Caki2 (cell line): ENCODE measurements at regions not wholly inside any gene's neighbourhood (a gene's known extent, or its start where the extent isn't known, plus 50 kb on each side); places are given as distances from the start of the nearest gene placed in this dataset.
A peak's percentile ranks its signal among the peaks of the same experiment; 100 is the strongest.
"Not testable (repeated sequence)": the region's sequence is repeated elsewhere in the genome, so short reads cannot be mapped to it uniquely, and the experiment has no call there.

ENCODE experiments used
- DNase-seq: peaks from one replicate; pipeline ENCODE4 v3.0.0-alpha.2; 2015; ENCODE audit warnings: low read depth
- in situ Hi-C: cut with HindIII; loops from 2 replicates; pipeline ENCODE4 v1.10.0; 2016; ENCODE audit warnings: low sequenced_read_pairs, low pct_unique_long_range_greater_than_20kb, mixed read lengths

DNA sequence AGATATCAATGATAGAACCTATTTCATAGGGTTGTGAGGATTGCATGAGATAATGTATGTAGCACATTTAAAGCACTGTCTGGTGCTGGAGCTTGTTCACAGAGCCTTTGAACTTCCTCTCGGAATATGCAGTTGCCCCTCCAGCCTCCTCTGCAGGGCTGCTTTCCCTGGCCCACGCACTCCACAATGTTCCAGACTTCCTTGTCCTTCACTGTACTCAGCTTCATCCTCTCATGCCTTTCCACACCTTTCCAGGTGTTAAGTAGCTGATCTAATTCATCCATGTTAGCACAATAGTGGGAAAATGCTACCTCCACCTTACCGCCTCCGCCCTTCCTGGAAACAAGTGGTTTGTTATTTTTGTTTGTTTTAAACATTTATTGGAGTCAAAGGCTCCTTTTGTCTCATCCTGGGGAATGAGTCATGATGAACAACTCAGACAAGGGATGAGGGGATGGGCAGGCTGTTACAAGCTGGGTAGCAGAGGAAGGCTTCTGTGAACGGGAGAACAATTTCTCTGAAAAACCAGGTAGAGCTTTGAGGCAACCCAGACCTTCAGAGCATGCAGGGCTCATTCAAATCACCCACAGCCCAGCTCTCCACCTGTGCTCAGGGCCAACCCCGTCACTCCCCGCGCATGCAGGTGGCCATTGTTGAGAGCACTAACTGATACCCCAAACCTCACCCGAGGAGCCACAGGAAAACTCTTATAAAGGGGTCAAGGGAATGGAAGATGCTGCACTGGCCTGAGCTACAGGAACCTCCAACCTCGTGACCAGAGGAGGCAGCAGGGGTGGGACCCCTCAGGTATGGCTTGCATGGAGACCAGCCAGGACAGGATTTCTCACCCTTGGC is 84.9 kb upstream of the TBL1X start:
- in situ Hi-C loops, result no loop called here
- peak; percentile 58 for DNase-seq

DNA sequence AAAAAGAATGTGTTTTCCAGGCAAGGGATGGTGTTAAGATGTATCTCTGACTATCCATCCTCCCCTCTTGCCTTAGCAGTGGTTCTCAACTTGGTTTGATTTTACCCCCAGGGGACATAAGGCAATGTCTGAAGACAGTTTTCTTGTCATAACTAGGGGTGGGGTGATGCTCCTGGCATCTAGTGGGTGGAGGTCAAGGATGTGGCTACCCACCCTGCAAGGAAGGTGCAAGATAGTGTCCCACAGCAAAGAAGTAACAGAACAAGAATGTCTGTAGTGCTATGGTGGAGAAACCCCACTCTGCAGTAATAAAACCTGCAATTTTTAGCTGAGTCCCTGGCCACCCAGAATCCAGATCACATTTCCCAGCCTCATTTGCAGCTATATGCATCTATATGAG is 81.2 kb upstream of the TBL1X start:
- no peak for DNase-seq
- in situ Hi-C loops, result no loop called here

- DNase-seq, result no peak
- in situ Hi-C loops, result no loop called here
Observed at GRCh38 chrX:9388450-9388849, 76.4 kb upstream of the TBL1X start.

- DNase-seq, result no peak
- in situ Hi-C loops, result no loop called here
Observed at GRCh38 chrX:9390121-9390520, 74.7 kb upstream of the TBL1X start.

GRCh38 chrX:9390693-9391368 is 74.0 kb upstream of the TBL1X start:
- in situ Hi-C loops, result no loop called here
- no peak for DNase-seq

GRCh38 chrX:9392445-9392844 is 72.4 kb upstream of the TBL1X start:
- in situ Hi-C loops, result no loop called here
- no peak for DNase-seq

- no peak for DNase-seq
- in situ Hi-C loops, result no loop called here
Observed at GRCh38 chrX:9393571-9393970, 71.3 kb upstream of the TBL1X start.

- in situ Hi-C loops, result no loop called here
- no peak for DNase-seq
Observed at GRCh38 chrX:9394212-9394611, 70.6 kb upstream of the TBL1X start.

GRCh38 chrX:9396930-9397329 is 67.9 kb upstream of the TBL1X start:
- peak; percentile 80 for DNase-seq
- in situ Hi-C loops, result no loop called here

DNA sequence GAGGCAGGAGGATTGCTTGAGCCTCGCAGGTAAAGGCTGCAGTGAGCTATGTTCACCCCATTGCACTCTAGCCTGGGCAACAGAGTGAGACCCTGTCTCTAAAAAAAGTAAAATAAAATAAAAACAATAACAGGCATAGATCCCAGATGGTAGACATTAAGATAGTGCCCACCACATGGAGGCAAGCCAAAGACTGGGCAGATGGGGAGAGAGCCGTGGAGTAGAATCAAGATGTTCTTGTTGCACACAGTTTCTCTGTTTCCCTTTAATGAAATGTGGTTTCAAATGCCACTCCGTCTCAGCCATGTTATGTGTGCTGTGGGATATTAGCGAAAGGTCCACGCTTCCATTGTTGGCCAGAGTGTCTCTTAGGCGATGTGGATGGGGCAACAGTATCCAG is 63.8 kb upstream of the TBL1X start:
- no peak for DNase-seq
- in situ Hi-C loops, result no loop called here

DNA sequence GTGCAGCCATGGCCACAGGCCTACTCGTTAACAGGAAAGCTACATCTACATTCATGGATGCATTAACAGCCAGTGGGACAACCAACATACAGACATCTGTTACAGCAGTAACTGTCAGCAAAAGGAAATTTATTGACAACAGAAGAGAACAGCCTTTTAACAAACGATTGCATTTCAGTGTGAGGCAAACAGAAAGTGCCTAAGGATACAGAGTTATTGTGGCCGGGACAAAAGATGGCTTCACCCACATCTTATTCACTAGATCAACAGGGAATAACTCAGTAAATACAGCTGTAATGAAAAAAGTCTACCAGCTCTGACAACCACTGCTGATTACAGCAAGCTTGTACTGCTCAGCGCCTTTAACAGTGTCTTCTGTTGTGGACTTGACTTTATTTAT is 61.5 kb upstream of the TBL1X start:
- no peak for DNase-seq
- in situ Hi-C loops, result no loop called here

GRCh38 chrX:9405635-9406034 is 59.2 kb upstream of the TBL1X start:
- DNase-seq, in situ Hi-C loops: not testable (repeated sequence)

- DNase-seq, in situ Hi-C loops: not testable (repeated sequence)
Observed at GRCh38 chrX:9410889-9411288, 54.0 kb upstream of the TBL1X start.

DNA sequence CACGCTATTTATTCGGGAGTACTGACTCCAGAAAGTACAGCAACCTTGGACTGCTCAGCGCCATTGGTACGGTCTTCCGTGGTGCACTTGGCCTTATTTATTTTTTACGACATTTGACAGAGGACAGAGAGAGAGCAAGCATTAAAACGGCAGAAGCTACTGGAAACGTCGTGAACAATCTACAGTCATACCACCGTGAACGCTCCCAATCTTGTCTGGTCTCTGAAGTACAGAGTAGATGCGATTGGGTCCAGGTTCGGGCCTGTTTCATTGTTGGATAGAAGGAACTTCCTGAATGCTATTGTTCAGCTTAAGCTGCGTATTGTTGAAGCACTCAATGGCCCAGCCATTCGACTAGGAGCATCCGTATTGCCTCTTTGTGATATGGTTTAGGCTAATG is 53.2 kb upstream of the TBL1X start:
- DNase-seq, in situ Hi-C loops: not testable (repeated sequence)

DNA sequence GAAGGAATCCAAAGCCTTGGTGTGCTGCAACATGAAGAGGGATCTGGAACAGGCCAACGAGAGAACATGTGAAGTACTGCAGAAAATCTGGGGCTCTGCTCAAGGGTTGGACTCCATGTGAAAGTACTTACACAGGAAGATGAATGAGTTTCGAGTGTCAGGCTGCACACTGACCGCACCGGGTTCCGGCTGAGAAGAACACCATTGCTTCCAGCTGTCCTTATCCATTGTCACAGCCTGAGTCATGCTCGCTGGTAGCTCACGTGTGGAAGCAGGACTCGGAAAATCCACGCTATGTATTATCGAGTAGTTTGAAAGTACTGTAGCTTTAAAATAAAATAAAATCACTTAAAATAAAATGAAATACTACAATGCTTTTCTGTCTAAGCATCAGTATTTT is 50.4 kb upstream of the TBL1X start:
- no peak for DNase-seq
- in situ Hi-C loops, result no loop called here
